K562 (cell line): ENCODE measurements at regions not wholly inside any gene's neighbourhood (a gene's known extent, or its start where the extent isn't known, plus 50 kb on each side); places are given as distances from the start of the nearest gene placed in this dataset.
A peak's percentile ranks its signal among the peaks of the same experiment; 100 is the strongest.

ENCODE experiments used
- ATAC-seq: fragments of 200-7000 bp; cut with Tn5 transposase; 3 replicates; pipeline ENCODE4 v1.9.1; 2020; ENCODE audit warnings: moderate library complexity
- BruUV-seq: library from RNA; stranded (reverse); fragments of 400-500 nt; replicated peaks from 2 replicates; lab custom pipeline; 2021; lab: Mats Ljungman, UMichigan
- CTCF ChIA-PET: fragments of 300-600 bp; formaldehyde crosslinking; extraction: SDS; loops from one replicate; lab custom pipeline; 2021; ENCODE audit warnings: low intra/inter-chr PET ratio; lab: Yijun Ruan, JAX
- POLR2A ChIA-PET: fragments of 300-600, 350-650 bp; sonication (Branson Sonifier 250); formaldehyde crosslinking; extraction: SDS; loops from one replicate; lab custom pipeline; 2021; ENCODE audit warnings: antibody characterized with exemption, inconsistent platforms; lab: Yijun Ruan, JAX
- DNase-seq, 4 experiments: peaks; one replicate each; pipeline versions ENCODE4 v3.0.0 to v3.0.0-alpha.2; 2011 to 2018; ENCODE audit warnings: low spot score in 3 of 4, mixed read lengths in 3 of 4; ENCODE audit errors: extremely low read depth in 1 of 4
- FAIRE-seq: peaks from 2 replicates; lab custom pipeline; 2011; peaks lifted over from hg19 to GRCh38; lab: Jason Lieb, UNC
- H2AFZ ChIP-seq: 2 replicates; pipeline ENCODE4 v1.6.0; 2011; ENCODE audit warnings: low read depth, low read length, control low read depth, inconsistent platforms
- H3K27ac ChIP-seq: fragments of 200-600 bp; 3 replicates; pipeline ENCODE4 v1.8.0; 2011; ENCODE audit warnings: low read depth, mild to moderate bottlenecking, control low read depth, inconsistent platforms, low read length, moderate library complexity, mixed read lengths; ENCODE audit errors: extremely low read depth
- H3K27me3 ChIP-seq, 2 experiments: fragments of 300-600 bp in 1 of 2; 2 replicates in 1 of 2; 3 replicates in 1 of 2; pipeline versions ENCODE4 v1.6.0 to v1.8.0; 2011; ENCODE audit warnings: inconsistent platforms in 2 of 2, low read length in 2 of 2, mild to moderate bottlenecking in 1 of 2, mixed read lengths in 1 of 2, moderate library complexity in 1 of 2; ENCODE audit not compliant: control insufficient read depth in 2 of 2, insufficient read depth in 2 of 2
- H3K36me3 ChIP-seq: fragments of 300-600 bp; 3 replicates; pipeline ENCODE4 v1.8.0; 2011; ENCODE audit warnings: mild to moderate bottlenecking, low read length, inconsistent platforms; ENCODE audit not compliant: control insufficient read depth, insufficient read depth
- H3K4me1 ChIP-seq, 2 experiments: fragments of 200-600 bp in 1 of 2; replicated peaks in 1 of 2; 2 replicates in 1 of 2; 3 replicates in 1 of 2; pipeline versions ENCODE4 v1.5.1 to v1.8.0; 2011; ENCODE audit warnings: inconsistent platforms in 2 of 2, low read length in 2 of 2, mild to moderate bottlenecking in 1 of 2, mixed read lengths in 1 of 2, moderate library complexity in 1 of 2; ENCODE audit not compliant: control insufficient read depth in 2 of 2, insufficient read depth in 2 of 2
- H3K4me2 ChIP-seq: 2 replicates; pipeline ENCODE4 v1.6.1; 2011; ENCODE audit warnings: low read length, control low read depth, inconsistent platforms, mixed read lengths; ENCODE audit not compliant: insufficient read depth
- H3K4me3 ChIP-seq: fragments of 200-600 bp; sonication (generic), shearing (Covaris generic); 2 replicates; pipeline ENCODE4 v1.5.1; 2016; ENCODE audit warnings: control low read depth, inconsistent platforms
- H3K79me2 ChIP-seq: fragments of 200-600 bp; 3 replicates; pipeline ENCODE4 v1.8.0; 2011; ENCODE audit warnings: low read length, inconsistent platforms; ENCODE audit not compliant: control insufficient read depth, insufficient read depth
- H3K9ac ChIP-seq, 2 experiments: 2 replicates each; pipeline versions ENCODE4 v1.6.0 to v1.6.1; 2011; ENCODE audit warnings: low read depth in 2 of 2, low read length in 2 of 2, control low read depth in 1 of 2, inconsistent platforms in 1 of 2, mild to moderate bottlenecking in 1 of 2, mixed read lengths in 1 of 2; ENCODE audit not compliant: insufficient read depth in 1 of 2
- H3K9me1 ChIP-seq: one replicate; pipeline ENCODE4 v1.6.0; 2011; ENCODE audit warnings: inconsistent platforms, mild to moderate bottlenecking, low read length, moderate library complexity; ENCODE audit not compliant: control insufficient read depth, insufficient read depth
- H3K9me3 ChIP-seq: replicated peaks from 2 replicates; pipeline ENCODE4 v1.5.1; 2011; ENCODE audit warnings: low read depth, low read length, inconsistent platforms; ENCODE audit not compliant: control insufficient read depth, insufficient read depth
- H4K20me1 ChIP-seq: replicated peaks from 2 replicates; pipeline ENCODE4 v1.6.1; 2011; ENCODE audit warnings: low read length, inconsistent platforms, mixed read lengths; ENCODE audit not compliant: control insufficient read depth, insufficient read depth
- C11orf30 ChIP-seq: fragments of 450-650 bp; IDR thresholded peaks from 2 replicates; pipeline ENCODE4 v1.6.1; 2016; ENCODE audit warnings: low read depth, mild to moderate bottlenecking
- DDX20 ChIP-seq: fragments of 450-650 bp; IDR thresholded peaks from 2 replicates; pipeline ENCODE4 v1.6.1; 2016; ENCODE audit warnings: missing genetic modification characterization, low read depth, mild to moderate bottlenecking, missing compliant biosample characterization, moderate library complexity
- TAF9B ChIP-seq: fragments of 450-650 bp; IDR thresholded peaks from 2 replicates; pipeline ENCODE4 v1.6.1; 2018; ENCODE audit warnings: mild to moderate bottlenecking; ENCODE audit not compliant: partially characterized antibody
- ZNF121 ChIP-seq: sonication (generic); formaldehyde crosslinking; conservative IDR thresholded peaks from 2 replicates; pipeline ENCODE4 v1.8.0; 2022; ENCODE audit warnings: missing genetic modification reagents
- ZNF316 ChIP-seq: fragments of 450-650 bp; IDR thresholded peaks from 2 replicates; pipeline ENCODE4 v1.6.1; 2016
- ZNF551 ChIP-seq: fragments of 250-450 bp; sonication (Bioruptor Pico); IDR thresholded peaks from 2 replicates; pipeline ENCODE4 v1.5.0; 2021; ENCODE audit warnings: mild to moderate bottlenecking, moderate library complexity
- WGBS: fragments of 100-300 bp; shearing (Covaris generic); methylation state at CpG from one replicate; pipeline ENCODE4 v1.1.6; 2016; ENCODE audit warnings: low coverage, mixed read lengths; ENCODE audit not compliant: insufficient coverage; ENCODE audit errors: missing lambda C conversion rate; 5-methylcytosine and 5-hydroxymethylcytosine counted together
- in situ Hi-C: fragments of 300-500 bp; cut with MboI; formaldehyde crosslinking; loops from 4 replicates; pipeline ENCODE4 v1.15.0; 2018; ENCODE audit warnings: inconsistent platforms, mixed read lengths
- intact Hi-C: fragments of 100-400 bp; cut with micrococcal nuclease; formaldehyde crosslinking; loops from 2 replicates; pipeline ENCODE4 v1.14.2; 2022
- TF ChIP-seq, protein P1 (sequence below): IDR thresholded peaks from 2 replicates; pipeline ENCODE4 v1.6.1; 2014; ENCODE audit warnings: antibody characterized with exemption

DNA sequence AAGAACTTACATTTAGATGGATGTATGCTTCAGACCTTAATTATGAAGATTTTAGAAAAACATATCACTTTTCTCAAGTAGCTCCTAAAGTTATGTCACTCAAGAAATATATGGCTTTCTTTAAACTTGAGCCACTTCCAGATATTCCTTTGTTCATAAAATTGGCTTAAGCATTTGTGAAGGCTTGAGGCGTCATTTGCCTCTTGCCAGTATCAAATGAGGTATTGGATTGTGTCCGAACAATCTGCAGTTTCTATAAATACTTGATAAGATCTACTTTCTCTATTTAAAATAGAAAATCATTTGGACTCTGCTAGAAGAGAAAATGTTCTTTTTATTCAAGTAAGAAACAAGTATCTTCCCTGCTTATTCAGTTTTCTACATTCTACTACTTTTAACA lies 102.6 kb downstream of the RSL24D1 start:
- no peaks in the 10 kb centered on the region for H4K20me1 ChIP-seq
- no peak for TF ChIP-seq TAF9B
- TF ChIP-seq, protein P1, sequence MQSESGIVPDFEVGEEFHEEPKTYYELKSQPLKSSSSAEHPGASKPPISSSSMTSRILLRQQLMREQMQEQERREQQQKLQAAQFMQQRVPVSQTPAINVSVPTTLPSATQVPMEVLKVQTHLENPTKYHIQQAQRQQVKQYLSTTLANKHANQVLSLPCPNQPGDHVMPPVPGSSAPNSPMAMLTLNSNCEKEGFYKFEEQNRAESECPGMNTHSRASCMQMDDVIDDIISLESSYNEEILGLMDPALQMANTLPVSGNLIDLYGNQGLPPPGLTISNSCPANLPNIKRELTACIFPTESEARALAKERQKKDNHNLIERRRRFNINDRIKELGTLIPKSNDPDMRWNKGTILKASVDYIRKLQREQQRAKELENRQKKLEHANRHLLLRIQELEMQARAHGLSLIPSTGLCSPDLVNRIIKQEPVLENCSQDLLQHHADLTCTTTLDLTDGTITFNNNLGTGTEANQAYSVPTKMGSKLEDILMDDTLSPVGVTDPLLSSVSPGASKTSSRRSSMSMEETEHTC, result no peak
- TF ChIP-seq DDX20, result no peak
- H3K9me3 ChIP-seq, result no peaks in the 10 kb centered on the region
- H3K27ac ChIP-seq, result no peak overlapping the region
- H3K4me2 ChIP-seq, result no peak overlapping the region
- H3K4me3 ChIP-seq, result no peak overlapping the region
- no peaks in the 10 kb centered on the region for H3K4me1 ChIP-seq
- no peak for DNase-seq
- FAIRE-seq, result no peak
- no peaks in the 10 kb centered on the region for H3K9me1 ChIP-seq
- in situ Hi-C loops (no loop called here), intact Hi-C loops (no loop called here)
- H3K36me3 ChIP-seq, result no peaks in the 10 kb centered on the region
- no peak for ATAC-seq
- H3K27me3 ChIP-seq, result peaks cover 0 to 3% of the 10 kb centered on the region in 2 experiments; a peak in 1 of 5 replicates
- POLR2A ChIA-PET, result no interaction called here
- CTCF ChIA-PET, result no interaction called here
- 0% methylated on average over 2 of the region's 2 CpGs for WGBS
- H3K9ac ChIP-seq, result no peak overlapping the region
- no TSS peak for BruUV-seq
- H2AFZ ChIP-seq, result no peak overlapping the region
- H3K79me2 ChIP-seq, result no peaks in the 10 kb centered on the region

DNA sequence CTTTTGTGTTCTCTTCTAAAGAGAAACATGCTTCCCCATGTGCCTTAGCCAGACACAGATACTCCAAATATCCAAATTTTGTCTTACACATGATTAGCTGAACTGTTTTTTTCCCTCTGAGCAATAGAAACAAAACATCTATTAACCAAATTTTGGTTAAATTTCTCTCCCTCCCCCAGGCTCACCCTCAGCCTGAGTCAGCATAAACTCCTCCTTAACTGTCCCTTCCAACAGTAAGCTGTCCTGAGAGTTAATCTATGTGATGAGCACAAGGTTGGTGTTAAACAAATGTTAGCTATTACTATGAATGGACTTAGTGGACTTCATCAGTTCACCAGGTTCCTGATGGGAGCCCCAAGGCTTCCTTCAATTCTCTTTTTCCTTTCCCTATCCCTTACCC lies 108.5 kb downstream of the RSL24D1 start:
- ATAC-seq, result no peak
- TF ChIP-seq C11orf30 (peak; percentile 40; the same call in 1 of the 2 replicates), ZNF121 (CRISPR knock-in tag) (no peak), ZNF316 (peak; percentile 68), ZNF551 (CRISPR knock-in tag) (no peak)
- TF ChIP-seq, all 486 proteins: peak for 2

More for the DNA sequence above, 108.5 kb downstream of the RSL24D1 start:
- POLR2A ChIA-PET, result no interaction called here
- Histone ChIP-seq H3K36me3 (no peaks in the 10 kb centered on the region), H3K4me1 (no peaks in the 10 kb centered on the region), H3K9ac (no peak overlapping the region), H3K9me1 (no peaks in the 10 kb centered on the region), H4K20me1 (no peaks in the 10 kb centered on the region), H2AFZ (no peak overlapping the region), H3K27ac (no peak overlapping the region), H3K27me3 (peaks cover 0 to 3% of the 10 kb centered on the region in 2 experiments; a peak in 1 of 5 replicates), H3K79me2 (no peaks in the 10 kb centered on the region), H3K9me3 (no peaks in the 10 kb centered on the region), H3K4me2 (no peak overlapping the region), H3K4me3 (no peak overlapping the region)
- no TSS peak for BruUV-seq
- FAIRE-seq (no peak), DNase-seq (no peak)
- in situ Hi-C loops, result no loop called here
- intact Hi-C loops, result no loop called here
- CTCF ChIA-PET, result no interaction called here
